A549 (cell line): ENCODE measurements at regions not wholly inside any gene's neighbourhood (a gene's known extent, or its start where the extent isn't known, plus 50 kb on each side); places are given as distances from the start of the nearest gene placed in this dataset.
A peak's percentile ranks its signal among the peaks of the same experiment; 100 is the strongest.

Experiments used
- ATAC-seq, 2 experiments: fragments of 200-7000 bp in 1 of 2; fragments of >200 bp in 1 of 2; cut with Nextera tagmentation in 1 of 2; cut with Tn5 transposase in 1 of 2; 3 replicates each; pipeline versions ENCODE4 v1.8.0 to v1.9.1; 2018 to 2020; ENCODE audit warnings: mild to moderate bottlenecking in 1 of 2, moderate library complexity in 1 of 2
- CTCF ChIA-PET: fragments of 300-600 bp; sonication (Branson Sonifier 250); formaldehyde crosslinking; extraction: SDS; loops from one replicate; lab custom pipeline; 2021; ENCODE audit warnings: antibody characterized with exemption, inconsistent platforms; lab: Yijun Ruan, JAX
- POLR2A ChIA-PET: fragments of 350-600 bp; formaldehyde crosslinking; extraction: SDS; loops from one replicate; lab custom pipeline; 2021; ENCODE audit warnings: antibody characterized with exemption, inconsistent platforms; lab: Yijun Ruan, JAX
- DNase-seq, 2 experiments: peaks; one replicate each; pipeline versions ENCODE4 v3.0.0 to v3.0.0-alpha.2; 2011 to 2016; ENCODE audit warnings: low read depth in 1 of 2, low spot score in 1 of 2
- FAIRE-seq: peaks from 2 replicates; lab custom pipeline; 2011; peaks lifted over from hg19 to GRCh38; lab: Jason Lieb, UNC
- H3K27ac ChIP-seq, 2 experiments: fragments of >200 bp; sonication (Bioruptor Twin); formaldehyde crosslinking; 3 replicates each; pipeline ENCODE4 v1.5.1; 2016 to 2017
- H3K4me1 ChIP-seq: fragments of >200 bp; sonication (Bioruptor Twin); formaldehyde crosslinking; 3 replicates; pipeline ENCODE4 v1.6.1; 2016
- H3K4me2 ChIP-seq: fragments of >200 bp; sonication (Bioruptor Twin); formaldehyde crosslinking; 3 replicates; pipeline ENCODE4 v1.6.1; 2016
- H3K4me3 ChIP-seq: fragments of >200 bp; sonication (Bioruptor Twin); formaldehyde crosslinking; 3 replicates; pipeline ENCODE4 v1.5.1; 2016
- H3K9me3 ChIP-seq: fragments of >200 bp; sonication (Bioruptor Twin); formaldehyde crosslinking; 3 replicates; pipeline ENCODE4 v1.6.1; 2016
- CEBPB ChIP-seq, 2 experiments: fragments of >200 bp in 1 of 2; sonication (Bioruptor Twin) in 1 of 2; formaldehyde crosslinking in 1 of 2; IDR thresholded peaks; 2 replicates each; pipeline ENCODE4 v1.6.1; 2012 to 2016
- CHD2 ChIP-seq: fragments of 150-350 bp; IDR thresholded peaks from 2 replicates; pipeline ENCODE4 v1.6.1; 2014; ENCODE audit warnings: low read length; ENCODE audit not compliant: partially characterized antibody
- CHD4 ChIP-seq: fragments of 200-600 bp; sonication (generic); IDR thresholded peaks from 2 replicates; pipeline ENCODE4 v1.6.1; 2016; ENCODE audit warnings: antibody characterized with exemption, mild to moderate bottlenecking, borderline replicate concordance
- EP300 ChIP-seq, 2 experiments: fragments of >200 bp; sonication (Bioruptor Twin); formaldehyde crosslinking; IDR thresholded peaks; 2 replicates in 1 of 2; 3 replicates in 1 of 2; pipeline ENCODE4 v1.6.1; 2016 to 2017
- FOSL2 ChIP-seq, 2 experiments: fragments of 450-650 bp in 1 of 2; fragments of >200 bp in 1 of 2; sonication (Bioruptor Twin) in 1 of 2; formaldehyde crosslinking; IDR thresholded peaks; 2 replicates each; pipeline versions ENCODE4 v1.5.0 to v1.6.1; 2016 to 2020; ENCODE audit warnings: mild to moderate bottlenecking in 1 of 2, moderate library complexity in 1 of 2
- FOXS1 ChIP-seq: fragments of 250-450 bp; sonication (Bioruptor Pico); IDR thresholded peaks from 2 replicates; pipeline ENCODE4 v1.5.0; 2020; ENCODE audit warnings: mild to moderate bottlenecking, moderate library complexity
- GATA3 ChIP-seq: IDR thresholded peaks from 2 replicates; pipeline ENCODE4 v1.6.1; 2012; ENCODE audit warnings: borderline replicate concordance
- HEYL ChIP-seq: fragments of 250-450 bp; sonication (Bioruptor Pico); IDR thresholded peaks from 2 replicates; pipeline ENCODE4 v1.8.0; 2021; ENCODE audit warnings: mild to moderate bottlenecking, moderate library complexity
- HOXA7 ChIP-seq: fragments of 250-450 bp; sonication (Bioruptor Pico); IDR thresholded peaks from 2 replicates; pipeline ENCODE4 v1.5.0; 2020; ENCODE audit warnings: mild to moderate bottlenecking, moderate library complexity
- JUN ChIP-seq, 2 experiments: fragments of >200 bp; sonication (Bioruptor Twin); formaldehyde crosslinking; IDR thresholded peaks; 2 replicates in 1 of 2; 3 replicates in 1 of 2; pipeline ENCODE4 v1.6.1; 2016 to 2017
- JUNB ChIP-seq: fragments of >200 bp; sonication (Bioruptor Twin); formaldehyde crosslinking; IDR thresholded peaks from 2 replicates; pipeline ENCODE4 v1.6.1; 2016
- KDM1A ChIP-seq: fragments of 200-600 bp; sonication (generic); IDR thresholded peaks from 2 replicates; pipeline ENCODE4 v1.6.1; 2016; ENCODE audit warnings: low read depth, mild to moderate bottlenecking
- KDM5A ChIP-seq: fragments of 200-600 bp; sonication (generic); IDR thresholded peaks from 2 replicates; pipeline ENCODE4 v1.6.1; 2016; ENCODE audit warnings: antibody characterized with exemption, mild to moderate bottlenecking
- MAFK ChIP-seq: fragments of 450-650 bp; IDR thresholded peaks from 2 replicates; pipeline ENCODE4 v1.6.1; 2014; ENCODE audit not compliant: partially characterized antibody
- MYC ChIP-seq: IDR thresholded peaks from 2 replicates; pipeline ENCODE4 v1.6.1; 2012; ENCODE audit warnings: mild to moderate bottlenecking, inconsistent platforms, low read length, improper control_type of control experiment, borderline replicate concordance
- NFE2L2 ChIP-seq: fragments of 150-350 bp; conservative IDR thresholded peaks from 2 replicates; pipeline ENCODE4 v1.6.1; 2014; ENCODE audit warnings: low read length
- NPAS2 ChIP-seq: fragments of 250-450 bp; sonication (Bioruptor Pico); IDR thresholded peaks from 2 replicates; pipeline ENCODE4 v1.8.0; 2022; ENCODE audit warnings: mild to moderate bottlenecking, moderate library complexity, borderline replicate concordance
- NR3C1 ChIP-seq: fragments of >200 bp; sonication (Bioruptor Twin); formaldehyde crosslinking; IDR thresholded peaks from 3 replicates; pipeline ENCODE4 v1.6.1; 2017
- POLR2A ChIP-seq: IDR thresholded peaks from 2 replicates; pipeline ENCODE4 v1.6.1; 2012; ENCODE audit warnings: mild to moderate bottlenecking, low read length
- RAD21 ChIP-seq, 2 experiments: fragments of >200 bp in 1 of 2; sonication (Bioruptor Twin) in 1 of 2; formaldehyde crosslinking in 1 of 2; IDR thresholded peaks in 1 of 2; conservative IDR thresholded peaks in 1 of 2; 2 replicates in 1 of 2; 3 replicates in 1 of 2; pipeline ENCODE4 v1.6.1; 2012 to 2018; ENCODE audit warnings: inconsistent platforms in 1 of 2
- RCOR1 ChIP-seq: fragments of 150-350 bp; IDR thresholded peaks from 2 replicates; pipeline ENCODE4 v1.6.1; 2014; ENCODE audit warnings: antibody characterized with exemption, low read length, low read depth
- SREBF2 ChIP-seq: fragments of 450-650 bp; IDR thresholded peaks from 2 replicates; pipeline ENCODE4 v1.6.1; 2014; ENCODE audit warnings: mild to moderate bottlenecking, moderate library complexity
- TP53 ChIP-seq: fragments of 250-450 bp; sonication (Bioruptor Pico); IDR thresholded peaks from 2 replicates; pipeline ENCODE4 v1.5.0; 2021; ENCODE audit warnings: mild to moderate bottlenecking, moderate library complexity
- ZFP36 ChIP-seq: fragments of 450-650 bp; IDR thresholded peaks from 2 replicates; pipeline ENCODE4 v1.6.1; 2014; ENCODE audit warnings: borderline replicate concordance; ENCODE audit not compliant: partially characterized antibody
- ZNF302 ChIP-seq: fragments of 250-450 bp; sonication (Bioruptor Pico); IDR thresholded peaks from 2 replicates; pipeline ENCODE4 v1.9.0; 2021; ENCODE audit warnings: inconsistent platforms, mild to moderate bottlenecking, moderate library complexity
- ZSCAN20 ChIP-seq: fragments of 250-450 bp; sonication (Bioruptor Pico); IDR thresholded peaks from 2 replicates; pipeline ENCODE4 v1.8.0; 2022; ENCODE audit warnings: mild to moderate bottlenecking, moderate library complexity
- WGBS: methylation state at CpG from one replicate; pipeline ENCODE4 v1.1.6; 2017; ENCODE audit errors: missing lambda C conversion rate; 5-methylcytosine and 5-hydroxymethylcytosine counted together
- TF ChIP-seq, protein P1 (sequence below): fragments of 450-650 bp; IDR thresholded peaks from 2 replicates; pipeline ENCODE4 v1.6.1; 2014; ENCODE audit warnings: antibody characterized with exemption
- TF ChIP-seq, protein P2 (sequence below): fragments of >200 bp; sonication (Bioruptor Twin); formaldehyde crosslinking; IDR thresholded peaks from 3 replicates; pipeline ENCODE4 v1.6.1; 2016
- TF ChIP-seq, protein P3 (sequence below): fragments of >200 bp; sonication (Bioruptor Twin); formaldehyde crosslinking; IDR thresholded peaks from 3 replicates; pipeline ENCODE4 v1.5.1; 2016
- TF ChIP-seq, protein P4 (sequence below): IDR thresholded peaks from 2 replicates; pipeline ENCODE4 v1.6.1; 2012
- TF ChIP-seq, protein P5 (sequence below): fragments of 250-450 bp; sonication (Bioruptor Pico); IDR thresholded peaks from 2 replicates; pipeline ENCODE4 v1.5.0; 2020; ENCODE audit warnings: low read depth, mild to moderate bottlenecking, moderate library complexity

DNA sequence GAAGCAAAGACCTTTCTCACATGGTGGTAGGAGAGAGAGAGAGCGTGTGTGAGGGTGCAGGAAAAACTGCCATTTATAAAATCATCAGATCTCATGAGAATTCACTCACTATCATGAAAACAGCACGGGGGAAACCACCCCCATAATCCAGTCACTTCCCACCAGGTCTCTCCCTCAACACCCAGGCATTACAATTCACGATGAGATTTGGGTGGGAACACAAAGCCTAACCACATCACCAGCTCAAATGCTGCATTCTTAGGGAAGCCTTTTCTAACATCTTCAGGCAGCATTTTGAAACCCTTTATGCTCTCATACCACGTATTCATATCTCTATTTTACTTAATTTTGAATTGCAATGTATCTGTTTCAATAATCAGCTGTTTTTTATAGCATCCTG is 165.9 kb downstream of the TMTC3 start:
- ChIA-PET CTCF (no interaction called here), POLR2A (no interaction called here)
- Histone ChIP-seq H3K4me1 (peaks cover 60% of the 10 kb centered on the region), H3K9me3 (no peaks in the 10 kb centered on the region), H3K4me2 (no peak overlapping the region; the same call in 1 of the 3 replicates), H3K27ac (peak overlapping the region; percentile 48 to 58; a peak in 4 of 6 replicates), H3K4me3 (no peak overlapping the region)
- WGBS, result 82% methylated on average over 4 of the region's 4 CpGs
- FAIRE-seq (no peak), ATAC-seq (no peak), DNase-seq (no peak)
- no peak for TF ChIP-seq TP53 (CRISPR knock-in tag)
- no peak for TF ChIP-seq RCOR1
- TF ChIP-seq MYC, result no peak
- no peak for TF ChIP-seq ZFP36
- no peak for TF ChIP-seq KDM5A
- no peak for TF ChIP-seq NR3C1
- TF ChIP-seq CHD2, result no peak
- TF ChIP-seq FOXS1, result no peak
- no peak for TF ChIP-seq JUN (IDR thresholded peaks at IDR 0.05)
- TF ChIP-seq KDM1A, result no peak
- TF ChIP-seq ZSCAN20 (CRISPR knock-in tag), result no peak
- TF ChIP-seq NFE2L2, result no peak
- TF ChIP-seq, protein P1, sequence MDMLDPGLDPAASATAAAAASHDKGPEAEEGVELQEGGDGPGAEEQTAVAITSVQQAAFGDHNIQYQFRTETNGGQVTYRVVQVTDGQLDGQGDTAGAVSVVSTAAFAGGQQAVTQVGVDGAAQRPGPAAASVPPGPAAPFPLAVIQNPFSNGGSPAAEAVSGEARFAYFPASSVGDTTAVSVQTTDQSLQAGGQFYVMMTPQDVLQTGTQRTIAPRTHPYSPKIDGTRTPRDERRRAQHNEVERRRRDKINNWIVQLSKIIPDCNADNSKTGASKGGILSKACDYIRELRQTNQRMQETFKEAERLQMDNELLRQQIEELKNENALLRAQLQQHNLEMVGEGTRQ, result no peak
- TF ChIP-seq POLR2A, result no peak

DNA sequence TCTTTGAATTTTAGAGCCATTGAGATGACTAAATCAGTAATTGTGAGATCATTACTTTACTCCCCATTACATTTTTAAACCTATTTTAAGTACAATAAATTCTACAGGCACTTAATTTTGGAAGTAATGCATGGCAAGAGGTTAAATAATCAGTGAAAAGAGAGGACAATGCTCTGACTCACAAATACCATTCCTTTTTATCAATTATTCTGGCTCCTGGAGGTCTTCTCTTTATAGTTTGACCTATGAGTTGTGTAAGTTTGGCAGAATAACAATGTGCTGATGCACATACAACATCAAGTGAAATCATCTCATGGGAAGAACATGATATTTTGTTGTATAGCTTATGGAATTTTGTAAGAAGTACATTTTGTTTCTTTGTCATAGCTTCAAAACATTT is 166.7 kb downstream of the TMTC3 start:
- peaks cover 60% of the 10 kb centered on the region for H3K4me1 ChIP-seq
- TF ChIP-seq HOXA7 (CRISPR knock-in tag) (no peak), CEBPB (IDR thresholded peaks at IDR 0.05) (peak in 1 of 2 experiments; percentile 30; a peak in 1 of 4 replicates), MAFK (no peak), ZFP36 (no peak), GATA3 (peak; percentile 41; the same call in 1 of the 2 replicates), JUNB (peak; percentile 46), ZSCAN20 (CRISPR knock-in tag) (no peak), RAD21 (conservative IDR thresholded peaks at IDR 0.05 in 1 of 2, IDR thresholded peaks at IDR 0.05 in 1 of 2) (no peak), NPAS2 (CRISPR knock-in tag) (no peak), EP300 (IDR thresholded peaks at IDR 0.05) (peak in 1 of 2 experiments; percentile 22; a peak in 1 of 5 replicates), SREBF2 (no peak), FOSL2 (IDR thresholded peaks at IDR 0.05) (no peak), FOSL2 (CRISPR knock-in tag; IDR thresholded peaks at IDR 0.05) (peak; percentile 82), ZNF302 (CRISPR knock-in tag) (no peak), TP53 (CRISPR knock-in tag) (no peak), MYC (no peak), CHD4 (no peak), HEYL (CRISPR knock-in tag) (no peak)
- TF ChIP-seq, protein P2, sequence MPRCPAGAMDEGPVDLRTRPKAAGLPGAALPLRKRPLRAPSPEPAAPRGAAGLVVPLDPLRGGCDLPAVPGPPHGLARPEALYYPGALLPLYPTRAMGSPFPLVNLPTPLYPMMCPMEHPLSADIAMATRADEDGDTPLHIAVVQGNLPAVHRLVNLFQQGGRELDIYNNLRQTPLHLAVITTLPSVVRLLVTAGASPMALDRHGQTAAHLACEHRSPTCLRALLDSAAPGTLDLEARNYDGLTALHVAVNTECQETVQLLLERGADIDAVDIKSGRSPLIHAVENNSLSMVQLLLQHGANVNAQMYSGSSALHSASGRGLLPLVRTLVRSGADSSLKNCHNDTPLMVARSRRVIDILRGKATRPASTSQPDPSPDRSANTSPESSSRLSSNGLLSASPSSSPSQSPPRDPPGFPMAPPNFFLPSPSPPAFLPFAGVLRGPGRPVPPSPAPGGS, result no peak
- TF ChIP-seq, protein P1, result no peak
- TF ChIP-seq, protein P3, sequence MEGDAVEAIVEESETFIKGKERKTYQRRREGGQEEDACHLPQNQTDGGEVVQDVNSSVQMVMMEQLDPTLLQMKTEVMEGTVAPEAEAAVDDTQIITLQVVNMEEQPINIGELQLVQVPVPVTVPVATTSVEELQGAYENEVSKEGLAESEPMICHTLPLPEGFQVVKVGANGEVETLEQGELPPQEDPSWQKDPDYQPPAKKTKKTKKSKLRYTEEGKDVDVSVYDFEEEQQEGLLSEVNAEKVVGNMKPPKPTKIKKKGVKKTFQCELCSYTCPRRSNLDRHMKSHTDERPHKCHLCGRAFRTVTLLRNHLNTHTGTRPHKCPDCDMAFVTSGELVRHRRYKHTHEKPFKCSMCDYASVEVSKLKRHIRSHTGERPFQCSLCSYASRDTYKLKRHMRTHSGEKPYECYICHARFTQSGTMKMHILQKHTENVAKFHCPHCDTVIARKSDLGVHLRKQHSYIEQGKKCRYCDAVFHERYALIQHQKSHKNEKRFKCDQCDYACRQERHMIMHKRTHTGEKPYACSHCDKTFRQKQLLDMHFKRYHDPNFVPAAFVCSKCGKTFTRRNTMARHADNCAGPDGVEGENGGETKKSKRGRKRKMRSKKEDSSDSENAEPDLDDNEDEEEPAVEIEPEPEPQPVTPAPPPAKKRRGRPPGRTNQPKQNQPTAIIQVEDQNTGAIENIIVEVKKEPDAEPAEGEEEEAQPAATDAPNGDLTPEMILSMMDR, result no peak
- TF ChIP-seq, protein P4, sequence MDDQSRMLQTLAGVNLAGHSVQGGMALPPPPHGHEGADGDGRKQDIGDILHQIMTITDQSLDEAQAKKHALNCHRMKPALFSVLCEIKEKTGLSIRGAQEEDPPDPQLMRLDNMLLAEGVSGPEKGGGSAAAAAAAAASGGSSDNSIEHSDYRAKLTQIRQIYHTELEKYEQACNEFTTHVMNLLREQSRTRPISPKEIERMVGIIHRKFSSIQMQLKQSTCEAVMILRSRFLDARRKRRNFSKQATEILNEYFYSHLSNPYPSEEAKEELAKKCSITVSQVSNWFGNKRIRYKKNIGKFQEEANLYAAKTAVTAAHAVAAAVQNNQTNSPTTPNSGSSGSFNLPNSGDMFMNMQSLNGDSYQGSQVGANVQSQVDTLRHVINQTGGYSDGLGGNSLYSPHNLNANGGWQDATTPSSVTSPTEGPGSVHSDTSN, result no peak
- TF ChIP-seq, protein P5, sequence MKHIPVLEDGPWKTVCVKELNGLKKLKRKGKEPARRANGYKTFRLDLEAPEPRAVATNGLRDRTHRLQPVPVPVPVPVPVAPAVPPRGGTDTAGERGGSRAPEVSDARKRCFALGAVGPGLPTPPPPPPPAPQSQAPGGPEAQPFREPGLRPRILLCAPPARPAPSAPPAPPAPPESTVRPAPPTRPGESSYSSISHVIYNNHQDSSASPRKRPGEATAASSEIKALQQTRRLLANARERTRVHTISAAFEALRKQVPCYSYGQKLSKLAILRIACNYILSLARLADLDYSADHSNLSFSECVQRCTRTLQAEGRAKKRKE (CRISPR knock-in tag), result no peak
- TF ChIP-seq, all 56 proteins: peak for 5
- H3K4me2 ChIP-seq, result peak overlapping the region; percentile 41
- H3K4me3 ChIP-seq, result no peak overlapping the region
- H3K27ac ChIP-seq, result peak overlapping the region in 1 of 2 experiments; percentile 48; a peak in 1 of 6 replicates
- ChIA-PET CTCF (no interaction called here), POLR2A (interaction anchor here (0.9 kb wide), 1 partner anchor 9 kb away, joined by 3 read pairs; no protein-coding TSS in a partner anchor)
- ATAC-seq (peak in 1 of 2 experiments; percentile 24; a peak in 2 of 6 replicates), FAIRE-seq (no peak), DNase-seq (peak in 1 of 2 experiments; percentile 29)
- H3K9me3 ChIP-seq, result no peaks in the 10 kb centered on the region
